ENCODE measurements at regions not wholly inside any gene's neighbourhood (a gene's known extent, or its start where the extent isn't known, plus 50 kb on each side); places are given as distances from the start of the nearest gene placed in this dataset.

DNA sequence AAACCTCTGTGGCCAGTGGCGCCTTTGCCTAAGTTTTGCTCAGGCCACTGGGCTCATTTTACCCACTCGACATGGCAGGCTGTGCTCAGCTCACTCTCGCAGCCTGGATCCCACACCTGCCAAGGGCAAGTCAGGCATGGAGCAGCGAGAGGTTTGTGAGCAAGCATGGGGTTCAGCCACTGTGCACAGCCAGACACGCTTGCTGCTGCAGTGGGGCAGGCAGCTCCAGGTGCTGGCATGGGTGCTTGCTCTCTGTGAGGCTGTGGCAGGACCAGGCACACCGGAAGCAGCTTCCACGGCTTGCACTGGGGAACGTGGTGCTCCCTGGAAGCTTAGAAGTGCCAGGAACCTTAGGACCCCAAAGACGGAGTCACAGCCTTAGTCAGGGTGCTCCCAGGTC lies 470.1 kb downstream of the CDH9 start:
- no peak overlapping the region for H3K4me3 ChIP-seq (ENCODE audit: low read length)
- no peaks in the 10 kb centered on the region for H3K9me2 ChIP-seq (replicated peaks; ENCODE audit: control insufficient read depth, low read length)
- H3F3A ChIP-seq (ENCODE audit: control insufficient read depth, insufficient read depth): no peaks in the 10 kb centered on the region
- H3K4me2 ChIP-seq (ENCODE audit: low read length): no peak overlapping the region
- no peaks in the 10 kb centered on the region for H3K36me3 ChIP-seq (ENCODE audit: control insufficient read depth, low read length)
- H3K27me3 ChIP-seq (ENCODE audit: control insufficient read depth, low read length): no peaks in the 10 kb centered on the region
- H3K79me2 ChIP-seq (ENCODE audit: control insufficient read depth, low read length): no peaks in the 10 kb centered on the region
- TF ChIP-seq, protein P1, sequence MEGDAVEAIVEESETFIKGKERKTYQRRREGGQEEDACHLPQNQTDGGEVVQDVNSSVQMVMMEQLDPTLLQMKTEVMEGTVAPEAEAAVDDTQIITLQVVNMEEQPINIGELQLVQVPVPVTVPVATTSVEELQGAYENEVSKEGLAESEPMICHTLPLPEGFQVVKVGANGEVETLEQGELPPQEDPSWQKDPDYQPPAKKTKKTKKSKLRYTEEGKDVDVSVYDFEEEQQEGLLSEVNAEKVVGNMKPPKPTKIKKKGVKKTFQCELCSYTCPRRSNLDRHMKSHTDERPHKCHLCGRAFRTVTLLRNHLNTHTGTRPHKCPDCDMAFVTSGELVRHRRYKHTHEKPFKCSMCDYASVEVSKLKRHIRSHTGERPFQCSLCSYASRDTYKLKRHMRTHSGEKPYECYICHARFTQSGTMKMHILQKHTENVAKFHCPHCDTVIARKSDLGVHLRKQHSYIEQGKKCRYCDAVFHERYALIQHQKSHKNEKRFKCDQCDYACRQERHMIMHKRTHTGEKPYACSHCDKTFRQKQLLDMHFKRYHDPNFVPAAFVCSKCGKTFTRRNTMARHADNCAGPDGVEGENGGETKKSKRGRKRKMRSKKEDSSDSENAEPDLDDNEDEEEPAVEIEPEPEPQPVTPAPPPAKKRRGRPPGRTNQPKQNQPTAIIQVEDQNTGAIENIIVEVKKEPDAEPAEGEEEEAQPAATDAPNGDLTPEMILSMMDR (IDR thresholded peaks at IDR 0.05; ENCODE audit: low read depth, low read length, poor library complexity, severe bottlenecking): no peak
- TF ChIP-seq EZH2phosphoT487 (IDR thresholded peaks at IDR 0.05; ENCODE audit: borderline replicate concordance, low read length): no peak
- no peak overlapping the region for H3K27ac ChIP-seq (ENCODE audit: low read depth, low read length)
- H3K9me3 ChIP-seq (ENCODE audit: control insufficient read depth, insufficient read depth, low read length): peaks cover 8% of the 10 kb centered on the region; the same call in 1 of the 2 replicates
- H3K4me1 ChIP-seq (ENCODE audit: control insufficient read depth, low read length): no peaks in the 10 kb centered on the region
- no peaks in the 10 kb centered on the region for H4K20me1 ChIP-seq (ENCODE audit: control insufficient read depth, insufficient read depth, low read depth, low read length)

DNA sequence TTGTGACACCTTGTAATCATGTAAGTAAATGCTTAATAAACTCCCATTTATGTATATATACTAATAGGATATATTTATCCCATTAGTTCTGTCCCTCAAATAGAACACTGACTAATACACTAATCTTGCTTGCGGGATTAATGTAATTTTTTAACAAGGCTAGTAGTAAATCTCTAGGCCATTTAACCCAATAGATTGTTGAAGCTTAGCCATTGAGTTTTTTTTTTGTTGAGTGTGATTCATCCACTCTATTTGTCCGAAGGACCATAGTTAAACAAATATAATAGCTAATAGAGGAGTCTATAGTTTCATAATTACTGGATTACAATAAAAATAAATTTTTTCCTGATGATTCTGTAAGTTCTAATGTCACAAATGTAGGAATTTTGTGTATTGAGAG lies 474.4 kb downstream of the CDH9 start:
- H3K4me2 ChIP-seq (ENCODE audit: low read length): no peak overlapping the region
- H3K27ac ChIP-seq (ENCODE audit: low read depth, low read length): no peak overlapping the region
- no peaks in the 10 kb centered on the region for H3K36me3 ChIP-seq (ENCODE audit: control insufficient read depth, low read length)
- H4K20me1 ChIP-seq (ENCODE audit: control insufficient read depth, insufficient read depth, low read depth, low read length): no peaks in the 10 kb centered on the region
- H3F3A ChIP-seq (ENCODE audit: control insufficient read depth, insufficient read depth): no peaks in the 10 kb centered on the region
- H3K79me2 ChIP-seq (ENCODE audit: control insufficient read depth, low read length): no peaks in the 10 kb centered on the region
- H3K27me3 ChIP-seq (ENCODE audit: control insufficient read depth, low read length): no peaks in the 10 kb centered on the region
- H3K4me1 ChIP-seq (ENCODE audit: control insufficient read depth, low read length): no peaks in the 10 kb centered on the region
- TF ChIP-seq, protein P1 (IDR thresholded peaks at IDR 0.05; ENCODE audit: low read depth, low read length, poor library complexity, severe bottlenecking): no peak
- TF ChIP-seq EZH2phosphoT487 (IDR thresholded peaks at IDR 0.05; ENCODE audit: borderline replicate concordance, low read length): no peak
- no peaks in the 10 kb centered on the region for H3K9me2 ChIP-seq (replicated peaks; ENCODE audit: control insufficient read depth, low read length)
- peaks cover under 1% of the 10 kb centered on the region; the same call in 1 of the 2 replicates for H3K9me3 ChIP-seq (ENCODE audit: control insufficient read depth, insufficient read depth, low read length)
- H3K4me3 ChIP-seq (ENCODE audit: low read length): no peak overlapping the region

DNA sequence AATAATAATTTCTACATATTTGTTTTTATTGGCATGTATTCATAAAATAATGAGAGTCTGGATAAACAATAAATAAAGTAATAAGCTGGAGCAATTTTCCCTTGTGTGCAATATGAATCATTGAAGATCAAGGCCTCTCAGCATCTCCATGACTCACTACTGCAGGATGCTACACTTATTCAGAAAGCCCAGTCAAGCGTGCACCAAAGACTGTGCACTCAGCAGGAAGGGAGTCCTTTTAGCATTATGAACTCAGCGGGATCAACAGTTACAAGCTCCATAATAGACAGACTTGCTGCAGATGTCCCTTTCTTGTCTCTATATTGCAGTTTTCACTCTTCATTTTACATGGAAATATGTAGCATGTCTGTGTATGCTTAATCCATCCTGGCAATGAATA lies 485.3 kb downstream of the CDH9 start:
- no peaks in the 10 kb centered on the region for H3F3A ChIP-seq (ENCODE audit: control insufficient read depth, insufficient read depth)
- H3K9me3 ChIP-seq (ENCODE audit: control insufficient read depth, insufficient read depth, low read length): no peaks in the 10 kb centered on the region
- no peaks in the 10 kb centered on the region for H3K27me3 ChIP-seq (ENCODE audit: control insufficient read depth, low read length)
- H3K9me2 ChIP-seq (replicated peaks; ENCODE audit: control insufficient read depth, low read length): no peaks in the 10 kb centered on the region
- no peaks in the 10 kb centered on the region for H4K20me1 ChIP-seq (ENCODE audit: control insufficient read depth, insufficient read depth, low read depth, low read length)
- no peaks in the 10 kb centered on the region for H3K4me1 ChIP-seq (ENCODE audit: control insufficient read depth, low read length)
- no peaks in the 10 kb centered on the region for H3K36me3 ChIP-seq (ENCODE audit: control insufficient read depth, low read length)
- TF ChIP-seq EZH2phosphoT487 (IDR thresholded peaks at IDR 0.05; ENCODE audit: borderline replicate concordance, low read length): no peak
- TF ChIP-seq, protein P1 (IDR thresholded peaks at IDR 0.05; ENCODE audit: low read depth, low read length, poor library complexity, severe bottlenecking): no peak
- no peaks in the 10 kb centered on the region for H3K79me2 ChIP-seq (ENCODE audit: control insufficient read depth, low read length)
- no peak overlapping the region for H3K27ac ChIP-seq (ENCODE audit: low read depth, low read length)
- H3K4me3 ChIP-seq (ENCODE audit: low read length): no peak overlapping the region
- H3K4me2 ChIP-seq (ENCODE audit: low read length): no peak overlapping the region

Data from DOHH2 (cell line).